Trophoblast cell (in vitro differentiated cells and primary cell): ENCODE measurements at regions not wholly inside any gene's neighbourhood (a gene's known extent, or its start where the extent isn't known, plus 50 kb on each side); places are given as distances from the start of the nearest gene placed in this dataset.

ENCODE experiments used
- DNase-seq, 2 donors: peaks; one replicate each; pipeline ENCODE4 v3.0.0-alpha.2; 2016
- H2AFZ ChIP-seq: 2 replicates; pipeline ENCODE4 v1.6.1; 2013; ENCODE audit warnings: low read length, moderate library complexity, mild to moderate bottlenecking; ENCODE audit not compliant: insufficient read depth, poor library complexity
- H2AK5ac ChIP-seq: 2 replicates; pipeline ENCODE4 v1.6.1; 2013; ENCODE audit warnings: mild to moderate bottlenecking, low read length
- H2BK120ac ChIP-seq: 2 replicates; pipeline ENCODE4 v1.6.1; 2013; ENCODE audit warnings: low read length, mild to moderate bottlenecking, moderate library complexity; ENCODE audit not compliant: insufficient read depth, poor library complexity
- H2BK12ac ChIP-seq: 2 replicates; pipeline ENCODE4 v1.6.1; 2013; ENCODE audit warnings: mild to moderate bottlenecking, low read length, moderate library complexity
- H2BK5ac ChIP-seq: 2 replicates; pipeline ENCODE4 v1.6.1; 2013; ENCODE audit warnings: low read length, low read depth, moderate library complexity, mild to moderate bottlenecking; ENCODE audit not compliant: poor library complexity
- H3K14ac ChIP-seq: 2 replicates; pipeline ENCODE4 v1.6.1; 2013; ENCODE audit warnings: mild to moderate bottlenecking, low read length
- H3K18ac ChIP-seq: 2 replicates; pipeline ENCODE4 v1.6.1; 2013; ENCODE audit warnings: mild to moderate bottlenecking, low read length
- H3K23ac ChIP-seq: 2 replicates; pipeline ENCODE4 v1.6.1; 2013; ENCODE audit warnings: low read length
- H3K27ac ChIP-seq: 2 replicates; pipeline ENCODE4 v1.5.1; 2013; ENCODE audit warnings: low read depth, mild to moderate bottlenecking, inconsistent platforms, low read length, moderate library complexity
- H3K27me3 ChIP-seq: 2 replicates; pipeline ENCODE4 v1.6.1; 2013; ENCODE audit warnings: inconsistent platforms, mild to moderate bottlenecking, low read length, moderate library complexity; ENCODE audit not compliant: insufficient read depth
- H3K36me3 ChIP-seq, 2 experiments: 1 replicate in 1 of 2; 2 replicates in 1 of 2; pipeline ENCODE4 v1.6.1; 2013; ENCODE audit warnings: low read length in 2 of 2, mild to moderate bottlenecking in 2 of 2, moderate library complexity in 1 of 2; ENCODE audit not compliant: insufficient read depth in 2 of 2, control insufficient read depth in 1 of 2
- H3K4ac ChIP-seq: 2 replicates; pipeline ENCODE4 v1.6.1; 2013; ENCODE audit warnings: low read depth, mild to moderate bottlenecking, low read length, moderate library complexity
- H3K4me1 ChIP-seq, 2 experiments: 1 replicate in 1 of 2; 2 replicates in 1 of 2; pipeline ENCODE4 v1.6.1; 2013; ENCODE audit warnings: low read length in 2 of 2, mild to moderate bottlenecking in 2 of 2, moderate library complexity in 1 of 2; ENCODE audit not compliant: insufficient read depth in 2 of 2, control insufficient read depth in 1 of 2
- H3K4me2 ChIP-seq: 2 replicates; pipeline ENCODE4 v1.6.1; 2013; ENCODE audit warnings: inconsistent platforms, mild to moderate bottlenecking, low read length, moderate library complexity
- H3K4me3 ChIP-seq: 2 replicates; pipeline ENCODE4 v1.5.1; 2013; ENCODE audit warnings: mild to moderate bottlenecking, low read depth, low read length, inconsistent platforms
- H3K79me1 ChIP-seq: one replicate; pipeline ENCODE4 v1.6.1; 2013; ENCODE audit warnings: low read length
- H3K79me2 ChIP-seq: 2 replicates; pipeline ENCODE4 v1.6.1; 2013; ENCODE audit warnings: low read length, mild to moderate bottlenecking; ENCODE audit not compliant: control insufficient read depth, insufficient read depth, poor library complexity
- H3K9ac ChIP-seq: 2 replicates; pipeline ENCODE4 v1.6.1; 2013; ENCODE audit warnings: mild to moderate bottlenecking, low read length
- H3K9me3 ChIP-seq: 2 replicates; pipeline ENCODE4 v1.6.1; 2013; ENCODE audit warnings: low read depth, mild to moderate bottlenecking, control low read depth, inconsistent platforms, low read length; ENCODE audit not compliant: insufficient read depth
- H4K12ac ChIP-seq: 2 replicates; pipeline ENCODE4 v1.6.1; 2013; ENCODE audit warnings: low read depth, mild to moderate bottlenecking, low read length, moderate library complexity
- H4K8ac ChIP-seq: 2 replicates; pipeline ENCODE4 v1.6.1; 2013; ENCODE audit warnings: low read depth, mild to moderate bottlenecking, low read length, moderate library complexity
- H4K91ac ChIP-seq: one replicate; pipeline ENCODE4 v1.6.1; 2013; ENCODE audit warnings: low read depth, mild to moderate bottlenecking, low read length, moderate library complexity
- WGBS: extraction: QIAGEN DNeasy Blood & Tissue Kit; methylation state at CpG from one replicate; pipeline ENCODE4 v1.1.7; 2013; ENCODE audit warnings: missing lambda C conversion rate; ENCODE audit not compliant: insufficient read length, insufficient coverage; ENCODE audit errors: extremely low coverage; 5-methylcytosine and 5-hydroxymethylcytosine counted together

- Histone ChIP-seq H2AFZ (no peak overlapping the region), H4K12ac (no peak overlapping the region), H3K4me3 (no peak overlapping the region), H3K27ac (no peak overlapping the region), H3K9ac (no peak overlapping the region), H2AK5ac (no peak overlapping the region), H3K18ac (no peak overlapping the region), H3K79me1 (peaks cover 6% of the 10 kb centered on the region), H3K9me3 (no peaks in the 10 kb centered on the region), H3K27me3 (no peaks in the 10 kb centered on the region), H3K4me1 (peaks cover 8 to 18% of the 10 kb centered on the region in 2 experiments), H2BK5ac (no peak overlapping the region), H3K4ac (no peak overlapping the region), H2BK120ac (peak overlapping the region; percentile 61), H2BK12ac (peak overlapping the region; percentile 78), H3K23ac (no peak overlapping the region), H3K14ac (no peak overlapping the region), H3K79me2 (no peaks in the 10 kb centered on the region), H4K91ac (peak overlapping the region; percentile 55), H3K4me2 (no peak overlapping the region), H4K8ac (no peak overlapping the region), H3K36me3 (no peaks in the 10 kb centered on the region)
- WGBS: no CpG with 5 or more reads among the region's 4 CpGs
- no peak for DNase-seq
These were observed 230.5 kb downstream of the MIAT start for GRCh38 chr22:26887916-26888315.

GRCh38 chr22:26888887-26889286 lies 231.5 kb downstream of the MIAT start:
- no peaks in the 10 kb centered on the region for H3K27me3 ChIP-seq
- H3K79me2 ChIP-seq: no peaks in the 10 kb centered on the region
- no peak overlapping the region for H2BK5ac ChIP-seq
- H4K8ac ChIP-seq: no peak overlapping the region
- no peak overlapping the region for H3K23ac ChIP-seq
- H3K4ac ChIP-seq: no peak overlapping the region
- no peak for DNase-seq
- H4K12ac ChIP-seq: no peak overlapping the region
- H3K79me1 ChIP-seq: peaks cover 11% of the 10 kb centered on the region
- no peak overlapping the region for H2BK120ac ChIP-seq
- no peak overlapping the region for H3K4me3 ChIP-seq
- WGBS: no CpG with 5 or more reads among the region's 8 CpGs
- H3K4me1 ChIP-seq: peaks cover 9 to 21% of the 10 kb centered on the region in 2 experiments
- H3K9ac ChIP-seq: no peak overlapping the region
- no peak overlapping the region for H3K27ac ChIP-seq
- no peak overlapping the region for H3K14ac ChIP-seq
- H3K4me2 ChIP-seq: no peak overlapping the region
- H4K91ac ChIP-seq: no peak overlapping the region
- H3K36me3 ChIP-seq: no peaks in the 10 kb centered on the region
- no peak overlapping the region for H2BK12ac ChIP-seq
- H3K9me3 ChIP-seq: no peaks in the 10 kb centered on the region
- H3K18ac ChIP-seq: no peak overlapping the region
- H2AK5ac ChIP-seq: no peak overlapping the region
- H2AFZ ChIP-seq: no peak overlapping the region

- H3K27me3 ChIP-seq: no peaks in the 10 kb centered on the region
- H3K4me3 ChIP-seq: no peak overlapping the region
- H3K4ac ChIP-seq: no peak overlapping the region
- no peak overlapping the region for H4K91ac ChIP-seq
- no CpG with 5 or more reads among the region's 7 CpGs for WGBS
- H3K27ac ChIP-seq: no peak overlapping the region
- H3K18ac ChIP-seq: no peak overlapping the region
- no peak overlapping the region for H4K12ac ChIP-seq
- no peak for DNase-seq
- no peak overlapping the region for H2BK120ac ChIP-seq
- no peak overlapping the region for H4K8ac ChIP-seq
- H3K4me1 ChIP-seq: peaks cover 9 to 21% of the 10 kb centered on the region in 2 experiments
- no peak overlapping the region for H3K14ac ChIP-seq
- H2AK5ac ChIP-seq: no peak overlapping the region
- no peak overlapping the region for H2AFZ ChIP-seq
- H2BK5ac ChIP-seq: no peak overlapping the region
- H3K9me3 ChIP-seq: no peaks in the 10 kb centered on the region
- H3K23ac ChIP-seq: no peak overlapping the region
- H3K36me3 ChIP-seq: no peaks in the 10 kb centered on the region
- H3K79me1 ChIP-seq: peaks cover 11% of the 10 kb centered on the region
- H3K9ac ChIP-seq: no peak overlapping the region
- H3K4me2 ChIP-seq: no peak overlapping the region
- H2BK12ac ChIP-seq: no peak overlapping the region
- no peaks in the 10 kb centered on the region for H3K79me2 ChIP-seq
These were observed 232.4 kb downstream of the MIAT start for GRCh38 chr22:26889802-26890201.

GRCh38 chr22:26890870-26891269 lies 233.5 kb downstream of the MIAT start:
- H3K79me2 ChIP-seq: no peaks in the 10 kb centered on the region
- H3K4me2 ChIP-seq: no peak overlapping the region
- no peak overlapping the region for H3K23ac ChIP-seq
- no peak overlapping the region for H2BK120ac ChIP-seq
- no peak for DNase-seq
- no peak overlapping the region for H4K8ac ChIP-seq
- WGBS: no CpG with 5 or more reads among the region's 5 CpGs
- H2BK5ac ChIP-seq: no peak overlapping the region
- H3K4me1 ChIP-seq: peaks cover 9 to 23% of the 10 kb centered on the region in 2 experiments
- peaks cover 11% of the 10 kb centered on the region for H3K79me1 ChIP-seq
- no peak overlapping the region for H2AFZ ChIP-seq
- no peaks in the 10 kb centered on the region for H3K36me3 ChIP-seq
- no peak overlapping the region for H2AK5ac ChIP-seq
- no peak overlapping the region for H3K9ac ChIP-seq
- H2BK12ac ChIP-seq: no peak overlapping the region
- H3K27ac ChIP-seq: no peak overlapping the region
- no peak overlapping the region for H4K91ac ChIP-seq
- no peaks in the 10 kb centered on the region for H3K27me3 ChIP-seq
- no peak overlapping the region for H4K12ac ChIP-seq
- no peaks in the 10 kb centered on the region for H3K9me3 ChIP-seq
- no peak overlapping the region for H3K4ac ChIP-seq
- no peak overlapping the region for H3K4me3 ChIP-seq
- H3K14ac ChIP-seq: no peak overlapping the region
- no peak overlapping the region for H3K18ac ChIP-seq
